Activated T-cell treated with anti-CD3 and anti-CD28 coated beads, Interleukin-2, amount 50 U/mL, for 24 hours (primary cell): ENCODE measurements at regions not wholly inside any gene's neighbourhood (a gene's known extent, or its start where the extent isn't known, plus 50 kb on each side); places are given as distances from the start of the nearest gene placed in this dataset.

ENCODE experiments used
- DNase-seq: peaks from one replicate; pipeline ENCODE4 v3.0.0-alpha.2; 2020
- H3K27ac Mint-ChIP-seq: 2 replicates; pipeline ENCODE4 v1.8.0; 2020; ENCODE audit warnings: mild to moderate bottlenecking, mixed read lengths
- H3K27me3 Mint-ChIP-seq: 2 replicates; pipeline ENCODE4 v1.8.0; 2020; ENCODE audit warnings: mixed read lengths
- H3K36me3 Mint-ChIP-seq: 2 replicates; pipeline ENCODE4 v1.8.0; 2020; ENCODE audit warnings: low read depth, mixed read lengths
- H3K4me1 Mint-ChIP-seq: 2 replicates; pipeline ENCODE4 v1.8.0; 2020; ENCODE audit warnings: low read depth, mixed read lengths
- H3K4me3 Mint-ChIP-seq: 2 replicates; pipeline ENCODE4 v1.8.0; 2020; ENCODE audit warnings: mild to moderate bottlenecking, moderate library complexity, mixed read lengths
- H3K9me3 Mint-ChIP-seq: 2 replicates; pipeline ENCODE4 v1.8.0; 2020; ENCODE audit warnings: mixed read lengths

DNA sequence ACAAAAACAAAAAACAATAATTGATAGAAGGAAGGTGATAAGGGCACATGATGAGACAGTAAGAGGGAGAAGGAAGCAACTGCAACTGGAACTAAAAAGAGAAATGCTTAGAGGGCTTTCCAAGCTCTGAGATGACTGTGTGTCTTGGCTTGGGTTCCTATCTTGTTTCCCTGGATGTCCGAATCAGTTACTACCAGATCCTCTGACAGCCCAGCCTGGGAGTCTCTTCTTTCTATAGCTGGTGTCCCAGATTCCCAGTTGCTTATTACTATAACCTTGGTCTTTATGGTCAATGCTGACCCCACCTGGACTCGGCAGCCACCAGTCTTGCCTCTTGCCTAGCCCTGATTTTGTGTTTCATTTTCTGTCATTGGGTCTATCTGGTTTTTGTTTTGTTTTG is 116.4 kb downstream of the RFC3 start:
- DNase-seq, result no peak
- H3K4me3 Mint-ChIP-seq, result no peak overlapping the region
- H3K27ac Mint-ChIP-seq, result no peak overlapping the region
- H3K4me1 Mint-ChIP-seq, result no peaks in the 10 kb centered on the region
- H3K36me3 Mint-ChIP-seq, result no peaks in the 10 kb centered on the region
- no peaks in the 10 kb centered on the region for H3K9me3 Mint-ChIP-seq
- no peaks in the 10 kb centered on the region for H3K27me3 Mint-ChIP-seq

GRCh38 chr13:33934951-33935371 is 117.0 kb downstream of the RFC3 start:
- Mint-ChIP-seq H3K27me3 (no peaks in the 10 kb centered on the region), H3K4me3 (no peak overlapping the region), H3K4me1 (no peaks in the 10 kb centered on the region), H3K36me3 (no peaks in the 10 kb centered on the region), H3K9me3 (no peaks in the 10 kb centered on the region), H3K27ac (no peak overlapping the region)
- no peak for DNase-seq

GRCh38 chr13:33935969-33936368 is 118.0 kb downstream of the RFC3 start:
- Mint-ChIP-seq H3K27me3 (no peaks in the 10 kb centered on the region), H3K27ac (no peak overlapping the region), H3K4me1 (no peaks in the 10 kb centered on the region), H3K9me3 (no peaks in the 10 kb centered on the region), H3K36me3 (no peaks in the 10 kb centered on the region), H3K4me3 (no peak overlapping the region)
- no peak for DNase-seq

- no peaks in the 10 kb centered on the region for H3K9me3 Mint-ChIP-seq
- no peak for DNase-seq
- H3K4me3 Mint-ChIP-seq, result no peak overlapping the region
- H3K27me3 Mint-ChIP-seq, result no peaks in the 10 kb centered on the region
- no peak overlapping the region for H3K27ac Mint-ChIP-seq
- H3K4me1 Mint-ChIP-seq, result no peaks in the 10 kb centered on the region
- no peaks in the 10 kb centered on the region for H3K36me3 Mint-ChIP-seq
Measured at GRCh38 chr13:33937373-33938098, 119.6 kb downstream of the RFC3 start.

GRCh38 chr13:33940256-33940655 is 122.3 kb downstream of the RFC3 start:
- Mint-ChIP-seq H3K4me1 (no peaks in the 10 kb centered on the region), H3K4me3 (no peak overlapping the region), H3K36me3 (no peaks in the 10 kb centered on the region), H3K27me3 (no peaks in the 10 kb centered on the region), H3K27ac (no peak overlapping the region), H3K9me3 (no peaks in the 10 kb centered on the region)
- DNase-seq, result no peak

DNA sequence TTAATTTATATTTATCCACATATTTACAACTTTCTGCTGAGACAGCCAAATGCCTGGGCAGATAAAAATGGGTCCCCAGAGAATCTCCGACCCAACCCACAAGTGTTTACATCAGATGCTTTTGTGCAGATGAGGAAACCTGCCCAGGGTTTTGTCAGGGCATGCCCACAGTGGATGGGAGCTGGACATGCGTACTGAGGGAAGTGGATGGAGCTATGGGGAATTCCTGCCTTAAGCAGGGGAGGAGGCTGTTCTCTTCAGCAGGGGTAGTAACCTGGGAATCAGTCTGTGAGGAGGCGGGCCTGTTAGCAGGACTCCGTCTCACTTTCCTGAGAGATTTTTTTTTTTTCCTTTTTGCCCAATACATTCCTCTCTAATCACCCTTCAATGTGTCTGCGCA is 122.9 kb downstream of the RFC3 start:
- H3K27me3 Mint-ChIP-seq, result no peaks in the 10 kb centered on the region
- H3K36me3 Mint-ChIP-seq, result no peaks in the 10 kb centered on the region
- no peaks in the 10 kb centered on the region for H3K9me3 Mint-ChIP-seq
- H3K27ac Mint-ChIP-seq, result no peak overlapping the region
- no peaks in the 10 kb centered on the region for H3K4me1 Mint-ChIP-seq
- H3K4me3 Mint-ChIP-seq, result no peak overlapping the region
- DNase-seq, result no peak

DNA sequence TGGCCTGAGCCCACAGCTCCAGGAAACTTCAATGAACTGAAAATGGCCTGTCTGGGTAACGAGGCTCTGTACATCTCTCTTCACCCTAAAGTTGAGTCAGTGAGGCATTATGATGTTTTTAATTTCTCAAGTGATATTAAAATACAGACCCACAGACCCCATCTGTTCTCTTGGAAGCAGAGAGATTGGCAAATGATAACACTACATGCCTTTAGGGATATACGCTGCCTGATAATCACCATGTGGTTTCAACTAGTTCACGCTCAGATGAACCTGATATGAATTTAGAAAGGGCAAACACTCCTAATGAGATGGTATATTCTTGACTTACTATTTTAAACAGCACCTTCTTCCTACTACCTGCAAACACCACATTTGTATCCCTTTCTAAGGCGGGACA is 127.5 kb downstream of the RFC3 start:
- H3K36me3 Mint-ChIP-seq, result no peaks in the 10 kb centered on the region
- no peak overlapping the region for H3K27ac Mint-ChIP-seq
- H3K27me3 Mint-ChIP-seq, result no peaks in the 10 kb centered on the region
- no peaks in the 10 kb centered on the region for H3K4me1 Mint-ChIP-seq
- H3K4me3 Mint-ChIP-seq, result no peak overlapping the region
- H3K9me3 Mint-ChIP-seq, result no peaks in the 10 kb centered on the region
- DNase-seq, result no peak

GRCh38 chr13:33953203-33953602 is 135.3 kb downstream of the RFC3 start:
- no peak for DNase-seq
- no peak overlapping the region for H3K4me3 Mint-ChIP-seq
- no peak overlapping the region for H3K27ac Mint-ChIP-seq
- no peaks in the 10 kb centered on the region for H3K4me1 Mint-ChIP-seq
- H3K36me3 Mint-ChIP-seq, result no peaks in the 10 kb centered on the region
- H3K9me3 Mint-ChIP-seq, result no peaks in the 10 kb centered on the region
- no peaks in the 10 kb centered on the region for H3K27me3 Mint-ChIP-seq

DNA sequence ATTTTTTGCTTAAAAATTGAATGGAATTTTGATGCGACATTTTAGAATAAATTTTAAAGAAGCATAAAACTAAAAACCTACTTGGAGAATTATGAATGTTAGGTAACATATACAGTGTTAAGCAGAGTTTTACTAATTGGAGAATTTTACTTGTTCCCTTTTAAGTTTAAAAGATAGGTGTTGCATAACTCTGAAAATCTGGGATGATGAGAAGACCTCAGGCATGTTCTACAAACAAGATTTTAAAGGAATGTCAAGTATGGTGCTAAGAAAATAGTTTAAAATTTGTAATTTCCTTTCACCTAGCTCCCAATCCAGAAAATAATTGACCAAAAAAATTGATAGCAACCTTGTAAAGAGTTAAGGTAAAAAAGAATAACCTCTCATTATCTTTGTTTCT is 135.8 kb downstream of the RFC3 start:
- Mint-ChIP-seq H3K4me3 (no peak overlapping the region), H3K36me3 (no peaks in the 10 kb centered on the region), H3K27ac (no peak overlapping the region), H3K9me3 (no peaks in the 10 kb centered on the region), H3K27me3 (no peaks in the 10 kb centered on the region), H3K4me1 (no peaks in the 10 kb centered on the region)
- DNase-seq, result no peak

GRCh38 chr13:33956346-33956745 is 138.4 kb downstream of the RFC3 start:
- Mint-ChIP-seq H3K9me3 (no peaks in the 10 kb centered on the region), H3K27ac (no peak overlapping the region), H3K36me3 (no peaks in the 10 kb centered on the region), H3K27me3 (no peaks in the 10 kb centered on the region), H3K4me1 (no peaks in the 10 kb centered on the region), H3K4me3 (no peak overlapping the region)
- no peak for DNase-seq

DNA sequence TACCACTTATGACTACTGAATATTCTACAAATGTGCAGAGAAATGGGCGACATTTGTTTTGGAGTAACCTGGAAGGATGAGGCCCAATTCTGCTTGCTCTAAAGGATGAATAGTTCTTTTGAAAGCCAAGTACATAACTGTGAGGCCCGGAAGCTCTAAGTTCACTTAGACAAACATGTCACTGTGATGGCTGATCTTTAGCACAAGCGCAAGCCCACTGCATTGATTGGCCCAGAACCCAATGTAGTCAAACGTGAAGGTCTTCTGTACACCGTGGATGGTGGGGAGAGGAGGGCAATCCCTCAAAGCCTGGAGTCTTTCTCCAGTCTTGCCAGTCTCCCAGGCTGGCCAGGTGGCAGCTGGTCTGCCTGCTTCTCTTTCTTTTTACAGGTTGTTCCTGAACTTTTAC is 139.6 kb downstream of the RFC3 start:
- H3K9me3 Mint-ChIP-seq, result no peaks in the 10 kb centered on the region
- no peak overlapping the region for H3K4me3 Mint-ChIP-seq
- no peaks in the 10 kb centered on the region for H3K27me3 Mint-ChIP-seq
- H3K4me1 Mint-ChIP-seq, result no peaks in the 10 kb centered on the region
- no peak for DNase-seq
- H3K36me3 Mint-ChIP-seq, result no peaks in the 10 kb centered on the region
- no peak overlapping the region for H3K27ac Mint-ChIP-seq

DNA sequence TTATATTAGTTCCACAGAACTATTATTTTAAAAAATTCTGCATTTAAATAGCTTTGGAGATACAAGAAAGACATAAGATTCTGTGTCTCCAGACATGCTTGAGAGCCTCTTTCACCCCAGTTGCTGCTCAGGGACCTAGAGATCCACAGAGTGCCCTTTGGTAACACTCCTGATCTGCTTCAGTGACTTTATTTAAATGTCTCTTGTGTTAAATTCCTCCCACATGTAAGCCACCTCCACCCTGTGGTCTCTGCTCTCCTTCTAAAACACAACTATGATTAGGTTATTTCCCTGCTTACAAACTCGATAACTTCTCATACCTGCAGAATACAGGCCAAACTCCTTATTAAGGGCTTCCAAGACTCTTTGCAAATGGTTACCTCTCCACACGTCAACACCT is 141.0 kb downstream of the RFC3 start:
- no peaks in the 10 kb centered on the region for H3K27me3 Mint-ChIP-seq
- H3K4me1 Mint-ChIP-seq, result no peaks in the 10 kb centered on the region

GRCh38 chr13:33963134-33963533 is 145.2 kb downstream of the RFC3 start:
- H3K9me3 Mint-ChIP-seq, result no peaks in the 10 kb centered on the region
- no peaks in the 10 kb centered on the region for H3K36me3 Mint-ChIP-seq
- H3K4me3 Mint-ChIP-seq, result no peak overlapping the region
- H3K27me3 Mint-ChIP-seq, result no peaks in the 10 kb centered on the region
- no peaks in the 10 kb centered on the region for H3K4me1 Mint-ChIP-seq
- H3K27ac Mint-ChIP-seq, result no peak overlapping the region
- DNase-seq, result no peak

More for the DNA sequence above, 141.0 kb downstream of the RFC3 start:
- DNase-seq, result no peak
- Mint-ChIP-seq H3K9me3 (no peaks in the 10 kb centered on the region), H3K27ac (no peak overlapping the region), H3K4me3 (no peak overlapping the region), H3K36me3 (no peaks in the 10 kb centered on the region)

DNA sequence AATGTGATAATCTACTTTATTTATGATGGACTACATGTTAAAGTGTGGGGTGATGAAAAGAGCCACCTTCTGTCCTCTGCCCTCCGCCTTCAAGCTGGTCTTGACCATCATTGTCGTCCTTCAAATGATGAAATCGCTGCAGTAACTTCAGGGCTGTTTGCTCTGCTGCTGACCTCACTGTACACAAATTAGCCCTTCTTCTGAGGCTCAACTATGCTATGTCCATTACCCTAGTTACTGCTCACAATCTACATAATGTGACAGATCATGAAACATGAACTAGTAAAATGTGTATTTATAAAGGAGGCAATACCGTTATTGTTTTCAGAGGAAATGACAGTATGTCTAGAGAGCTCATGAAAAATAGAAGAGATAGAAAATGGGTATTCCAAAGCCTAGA is 145.9 kb downstream of the RFC3 start:
- no peaks in the 10 kb centered on the region for H3K36me3 Mint-ChIP-seq
- no peak overlapping the region for H3K4me3 Mint-ChIP-seq
- no peaks in the 10 kb centered on the region for H3K27me3 Mint-ChIP-seq
- no peaks in the 10 kb centered on the region for H3K4me1 Mint-ChIP-seq
- DNase-seq, result no peak
- no peak overlapping the region for H3K27ac Mint-ChIP-seq
- H3K9me3 Mint-ChIP-seq, result no peaks in the 10 kb centered on the region

DNA sequence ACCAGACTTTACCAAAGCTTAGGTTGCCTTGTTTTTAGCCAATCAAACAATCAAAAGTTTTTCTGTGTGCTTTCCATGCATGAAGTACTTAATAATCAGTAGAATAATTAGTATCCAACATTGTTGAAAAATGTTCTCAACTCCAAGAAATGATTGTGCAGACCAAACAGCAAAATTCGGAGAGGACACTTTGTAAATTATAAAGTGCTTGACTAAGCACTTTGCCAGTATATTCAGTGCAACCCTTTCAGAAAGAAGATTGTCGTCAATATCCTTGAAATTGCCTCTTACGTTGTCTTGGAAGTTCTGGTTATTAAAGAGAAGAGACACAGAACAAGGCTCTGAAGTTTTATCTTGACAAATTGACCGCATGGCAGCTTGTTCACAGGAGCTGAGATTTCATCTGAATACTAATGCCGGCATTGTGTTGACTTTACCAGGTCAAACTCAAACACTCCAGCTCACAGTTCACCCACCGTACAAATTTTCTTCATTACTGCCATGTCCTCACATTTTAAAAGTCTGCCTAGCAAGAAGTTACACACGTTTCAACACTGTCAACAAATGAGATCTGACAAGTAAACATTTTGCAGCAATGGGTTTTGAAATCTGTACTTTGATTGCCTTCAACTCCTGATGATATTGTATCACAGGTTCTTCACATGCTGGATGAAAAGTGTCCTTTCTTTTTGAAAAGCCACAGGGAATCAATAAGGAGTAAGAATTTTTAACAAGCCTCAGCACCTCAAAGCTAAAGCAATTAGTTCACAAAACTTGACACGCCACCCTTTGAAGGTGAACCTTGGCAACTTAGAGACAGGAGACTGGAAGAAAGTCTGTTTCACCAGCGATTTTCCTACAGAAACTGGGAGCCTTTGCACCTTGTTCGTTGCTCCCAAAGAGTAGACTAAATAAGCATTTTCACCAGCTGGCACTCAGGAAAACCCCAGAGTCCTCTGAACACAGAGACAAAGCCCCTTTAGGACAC is 150.9 kb downstream of the RFC3 start:
- Mint-ChIP-seq H3K27me3 (no peaks in the 10 kb centered on the region), H3K4me3 (no peak overlapping the region), H3K9me3 (no peaks in the 10 kb centered on the region), H3K27ac (no peak overlapping the region), H3K36me3 (no peaks in the 10 kb centered on the region), H3K4me1 (no peaks in the 10 kb centered on the region)
- no peak for DNase-seq
